CD8-positive, alpha-beta memory T cell (primary cell): ENCODE measurements at regions not wholly inside any gene's neighbourhood (a gene's known extent, or its start where the extent isn't known, plus 50 kb on each side); places are given as distances from the start of the nearest gene placed in this dataset.

Experiments used
- CTCF ChIA-PET: fragments of 350-600 bp; sonication (Branson Sonifier 250); formaldehyde crosslinking; loops from one replicate; lab custom pipeline; 2021; ENCODE audit warnings: antibody characterized with exemption; lab: Charles Lee
- POLR2A ChIA-PET: fragments of 350-600 bp; sonication (Branson Sonifier 250); formaldehyde crosslinking; loops from one replicate; lab custom pipeline; 2021; ENCODE audit warnings: antibody characterized with exemption; lab: Charles Lee
- DNase-seq, 5 donors: peaks; one replicate each; pipeline versions ENCODE4 v3.0.0 to v3.0.0-alpha.2; 2020 to 2022; ENCODE audit warnings: mixed read lengths in 1 of 5
- H3K27ac ChIP-seq: one replicate; pipeline ENCODE4 v1.7.0; 2013; ENCODE audit warnings: low read depth, mild to moderate bottlenecking, low read length, moderate library complexity
- H3K27me3 ChIP-seq: 2 replicates; pipeline ENCODE4 v1.7.0; 2013; ENCODE audit warnings: low read length, mild to moderate bottlenecking; ENCODE audit not compliant: insufficient read depth, poor library complexity, severe bottlenecking
- H3K36me3 ChIP-seq: 2 replicates; pipeline ENCODE4 v1.7.0; 2013; ENCODE audit warnings: mild to moderate bottlenecking, low read length, moderate library complexity; ENCODE audit not compliant: insufficient read depth
- H3K4me1 ChIP-seq: 2 replicates; pipeline ENCODE4 v1.7.0; 2013; ENCODE audit warnings: mild to moderate bottlenecking, low read length, moderate library complexity; ENCODE audit not compliant: insufficient read depth
- H3K4me3 ChIP-seq: 2 replicates; pipeline ENCODE4 v1.7.0; 2013; ENCODE audit warnings: mild to moderate bottlenecking, low read length
- H3K9me3 ChIP-seq: 2 replicates; pipeline ENCODE4 v1.7.0; 2013; ENCODE audit warnings: mild to moderate bottlenecking, low read length
- H3K27ac Mint-ChIP-seq, 8 donors: one replicate each; pipeline ENCODE4 v1.8.0; 2020 to 2021; ENCODE audit warnings: mixed read lengths in 8 of 8, mild to moderate bottlenecking in 6 of 8, inconsistent platforms in 3 of 8, moderate library complexity in 3 of 8
- H3K27me3 Mint-ChIP-seq, 2 donors: one replicate each; pipeline ENCODE4 v1.8.0; 2020 to 2021; ENCODE audit warnings: mixed read lengths in 2 of 2, mild to moderate bottlenecking in 1 of 2, moderate library complexity in 1 of 2
- H3K36me3 Mint-ChIP-seq, 3 donors: one replicate each; pipeline ENCODE4 v1.8.0; 2020 to 2021; ENCODE audit warnings: mixed read lengths in 3 of 3, inconsistent platforms in 1 of 3, mild to moderate bottlenecking in 1 of 3
- H3K4me1 Mint-ChIP-seq, 3 donors: one replicate each; pipeline ENCODE4 v1.8.0; 2020 to 2021; ENCODE audit warnings: mixed read lengths in 3 of 3, inconsistent platforms in 1 of 3, mild to moderate bottlenecking in 1 of 3
- H3K4me3 Mint-ChIP-seq, 7 donors: one replicate each; pipeline ENCODE4 v1.8.0; 2020 to 2021; ENCODE audit warnings: mixed read lengths in 7 of 7, mild to moderate bottlenecking in 6 of 7, moderate library complexity in 4 of 7, inconsistent platforms in 2 of 7
- H3K9me3 Mint-ChIP-seq, 5 donors: one replicate each; pipeline ENCODE4 v1.8.0; 2020 to 2022; ENCODE audit warnings: mixed read lengths in 5 of 5, mild to moderate bottlenecking in 3 of 5, moderate library complexity in 2 of 5, inconsistent platforms in 1 of 5

- H3K4me3 ChIP-seq, result no peak overlapping the region
- ChIA-PET POLR2A (no interaction called here), CTCF (no interaction called here)
- Mint-ChIP-seq H3K4me3 (no peak overlapping the region), H3K4me1 (no peaks in the 10 kb centered on the region), H3K27me3 (no peaks in the 10 kb centered on the region), H3K36me3 (no peaks in the 10 kb centered on the region), H3K9me3 (peaks cover 0 to 23% (median 3%) of the 10 kb centered on the region in 5 donors), H3K27ac (no peak overlapping the region)
- no peak for DNase-seq
- no peak overlapping the region for H3K27ac ChIP-seq
- no peaks in the 10 kb centered on the region for H3K4me1 ChIP-seq
- no peaks in the 10 kb centered on the region for H3K9me3 ChIP-seq
- H3K36me3 ChIP-seq, result no peaks in the 10 kb centered on the region
- no peaks in the 10 kb centered on the region for H3K27me3 ChIP-seq
These were observed 628.4 kb upstream of the FAM174A start for GRCh38 chr5:99906776-99907175.

GRCh38 chr5:99901972-99902371 lies 633.2 kb upstream of the FAM174A start:
- H3K9me3 ChIP-seq, result no peaks in the 10 kb centered on the region
- Mint-ChIP-seq H3K27ac (no peak overlapping the region), H3K4me1 (no peaks in the 10 kb centered on the region), H3K9me3 (peaks cover 0 to 16% (median 3%) of the 10 kb centered on the region in 5 donors), H3K36me3 (no peaks in the 10 kb centered on the region), H3K27me3 (no peaks in the 10 kb centered on the region), H3K4me3 (no peak overlapping the region)
- DNase-seq, result no peak
- no peaks in the 10 kb centered on the region for H3K27me3 ChIP-seq
- H3K27ac ChIP-seq, result no peak overlapping the region
- POLR2A ChIA-PET, result no interaction called here
- CTCF ChIA-PET, result no interaction called here
- H3K4me3 ChIP-seq, result no peak overlapping the region
- no peaks in the 10 kb centered on the region for H3K4me1 ChIP-seq
- no peaks in the 10 kb centered on the region for H3K36me3 ChIP-seq

GRCh38 chr5:99900302-99900852 lies 634.8 kb upstream of the FAM174A start:
- Histone ChIP-seq H3K27ac (no peak overlapping the region), H3K4me3 (no peak overlapping the region), H3K4me1 (no peaks in the 10 kb centered on the region), H3K36me3 (no peaks in the 10 kb centered on the region), H3K27me3 (no peaks in the 10 kb centered on the region), H3K9me3 (no peaks in the 10 kb centered on the region)
- ChIA-PET POLR2A (no interaction called here), CTCF (no interaction called here)
- peaks cover 0 to 19% (median 3%) of the 10 kb centered on the region in 5 donors for H3K9me3 Mint-ChIP-seq
- H3K27ac Mint-ChIP-seq, result no peak overlapping the region
- H3K4me1 Mint-ChIP-seq, result no peaks in the 10 kb centered on the region
- no peaks in the 10 kb centered on the region for H3K36me3 Mint-ChIP-seq
- H3K27me3 Mint-ChIP-seq, result no peaks in the 10 kb centered on the region
- no peak for DNase-seq
- no peak overlapping the region for H3K4me3 Mint-ChIP-seq

- no peak for DNase-seq
- no peaks in the 10 kb centered on the region for H3K36me3 Mint-ChIP-seq
- CTCF ChIA-PET, result no interaction called here
- H3K4me1 ChIP-seq, result no peaks in the 10 kb centered on the region
- no peaks in the 10 kb centered on the region for H3K4me1 Mint-ChIP-seq
- peaks cover 0 to 1% of the 10 kb centered on the region in 2 donors for H3K27me3 Mint-ChIP-seq
- H3K27ac ChIP-seq, result no peak overlapping the region
- no peaks in the 10 kb centered on the region for H3K27me3 ChIP-seq
- no peaks in the 10 kb centered on the region for H3K36me3 ChIP-seq
- H3K4me3 Mint-ChIP-seq, result no peak overlapping the region
- H3K9me3 Mint-ChIP-seq, result peaks cover 0 to 29% (median 0%) of the 10 kb centered on the region in 5 donors
- no peak overlapping the region for H3K27ac Mint-ChIP-seq
- H3K4me3 ChIP-seq, result no peak overlapping the region
- no peaks in the 10 kb centered on the region for H3K9me3 ChIP-seq
- POLR2A ChIA-PET, result no interaction called here
These were observed 655.2 kb upstream of the FAM174A start for GRCh38 chr5:99879791-99880511.

- Mint-ChIP-seq H3K27ac (no peak overlapping the region), H3K27me3 (peaks cover 0 to 1% of the 10 kb centered on the region in 2 donors), H3K4me3 (no peak overlapping the region), H3K4me1 (no peaks in the 10 kb centered on the region), H3K36me3 (no peaks in the 10 kb centered on the region), H3K9me3 (peaks cover 0 to 33% (median 0%) of the 10 kb centered on the region in 5 donors)
- Histone ChIP-seq H3K27me3 (no peaks in the 10 kb centered on the region), H3K36me3 (no peaks in the 10 kb centered on the region), H3K4me1 (no peaks in the 10 kb centered on the region), H3K9me3 (no peaks in the 10 kb centered on the region), H3K27ac (no peak overlapping the region), H3K4me3 (no peak overlapping the region)
- DNase-seq, result no peak
- CTCF ChIA-PET, result no interaction called here
- POLR2A ChIA-PET, result no interaction called here
These were observed 656.3 kb upstream of the FAM174A start for GRCh38 chr5:99878830-99879229.

GRCh38 chr5:99866740-99867139 lies 668.4 kb upstream of the FAM174A start:
- Mint-ChIP-seq H3K27ac (no peak overlapping the region), H3K4me1 (no peaks in the 10 kb centered on the region)
- no peak for DNase-seq

GRCh38 chr5:99865159-99865558 lies 670.0 kb upstream of the FAM174A start:
- no peak for DNase-seq
- no peaks in the 10 kb centered on the region for H3K4me1 ChIP-seq
- Mint-ChIP-seq H3K27ac (no peak overlapping the region), H3K9me3 (peaks cover 0 to 2% (median 0%) of the 10 kb centered on the region in 5 donors), H3K4me3 (no peak overlapping the region), H3K4me1 (no peaks in the 10 kb centered on the region), H3K36me3 (no peaks in the 10 kb centered on the region), H3K27me3 (no peaks in the 10 kb centered on the region)
- ChIA-PET POLR2A (no interaction called here), CTCF (no interaction called here)
- H3K4me3 ChIP-seq, result no peak overlapping the region
- no peaks in the 10 kb centered on the region for H3K36me3 ChIP-seq
- no peaks in the 10 kb centered on the region for H3K27me3 ChIP-seq
- H3K27ac ChIP-seq, result no peak overlapping the region
- H3K9me3 ChIP-seq, result no peaks in the 10 kb centered on the region

More at GRCh38 chr5:99866740-99867139, 668.4 kb upstream of the FAM174A start:
- Mint-ChIP-seq H3K4me3 (no peak overlapping the region), H3K36me3 (no peaks in the 10 kb centered on the region), H3K9me3 (peaks cover 0 to 3% (median 2%) of the 10 kb centered on the region in 5 donors), H3K27me3 (no peaks in the 10 kb centered on the region)
- POLR2A ChIA-PET, result no interaction called here
- CTCF ChIA-PET, result no interaction called here
- no peaks in the 10 kb centered on the region for H3K9me3 ChIP-seq
- no peaks in the 10 kb centered on the region for H3K27me3 ChIP-seq
- H3K4me3 ChIP-seq, result no peak overlapping the region
- no peaks in the 10 kb centered on the region for H3K4me1 ChIP-seq
- H3K36me3 ChIP-seq, result no peaks in the 10 kb centered on the region
- H3K27ac ChIP-seq, result no peak overlapping the region

GRCh38 chr5:99835791-99836190 lies 699.4 kb upstream of the FAM174A start:
- Mint-ChIP-seq H3K36me3 (no peaks in the 10 kb centered on the region), H3K27me3 (no peaks in the 10 kb centered on the region), H3K4me1 (no peaks in the 10 kb centered on the region), H3K4me3 (no peak overlapping the region), H3K27ac (no peak overlapping the region), H3K9me3 (peaks cover 0 to 4% (median 4%) of the 10 kb centered on the region in 5 donors)
- no peaks in the 10 kb centered on the region for H3K4me1 ChIP-seq
- no peaks in the 10 kb centered on the region for H3K27me3 ChIP-seq
- H3K4me3 ChIP-seq, result no peak overlapping the region
- POLR2A ChIA-PET, result no interaction called here
- CTCF ChIA-PET, result no interaction called here
- DNase-seq, result no peak
- H3K27ac ChIP-seq, result no peak overlapping the region
- H3K9me3 ChIP-seq, result no peaks in the 10 kb centered on the region
- no peaks in the 10 kb centered on the region for H3K36me3 ChIP-seq
